Head of caudate nucleus (tissue), 42 donors: ENCODE measurements at regions not wholly inside any gene's neighbourhood (a gene's known extent, or its start where the extent isn't known, plus 50 kb on each side); places are given as distances from the start of the nearest gene placed in this dataset.

Source experiments
- DNase-seq, 42 donors: peaks; one replicate each; pipeline versions ENCODE4 v3.0.0 to v3.0.0-alpha.2; 2020 to 2021; ENCODE audit warnings: mixed read lengths in 7 of 42
- intact Hi-C: fragments of 100-400 bp; cut with DNase I; formaldehyde crosslinking; loops from one replicate; pipeline ENCODE4 v1.15.0; 2022

GRCh38 chr10:4566011-4566410, 260.0 kb upstream of the AKR1E2 start:
- intact Hi-C loops, result no loop called here
- DNase-seq, result no peak

- no peak for DNase-seq
- intact Hi-C loops, result no loop called here
Measured at GRCh38 chr10:4561296-4561695, 264.7 kb upstream of the AKR1E2 start.

GRCh38 chr10:4557469-4557868, 268.5 kb upstream of the AKR1E2 start:
- no peak for DNase-seq
- intact Hi-C loops, result no loop called here

- intact Hi-C loops, result no loop called here
- no peak for DNase-seq
Measured at GRCh38 chr10:4556527-4556926, 269.5 kb upstream of the AKR1E2 start.

- DNase-seq, result no peak
- intact Hi-C loops, result no loop called here
Measured at GRCh38 chr10:4555920-4556319, 270.1 kb upstream of the AKR1E2 start.

GRCh38 chr10:4549139-4549653, 276.8 kb upstream of the AKR1E2 start:
- DNase-seq, result no peak
- intact Hi-C loops, result no loop called here

- intact Hi-C loops, result no loop called here
- no peak for DNase-seq
Measured at GRCh38 chr10:4546931-4547330, 279.1 kb upstream of the AKR1E2 start.

- intact Hi-C loops, result no loop called here
- no peak for DNase-seq
Measured at GRCh38 chr10:4546500-4546899, 279.5 kb upstream of the AKR1E2 start.

- DNase-seq, result no peak
- intact Hi-C loops, result no loop called here
Measured at GRCh38 chr10:4545062-4545461, 280.9 kb upstream of the AKR1E2 start.

GRCh38 chr10:4543938-4544533, 282.0 kb upstream of the AKR1E2 start:
- no peak for DNase-seq
- intact Hi-C loops, result no loop called here

GRCh38 chr10:4541292-4541691, 284.7 kb upstream of the AKR1E2 start:
- no peak for DNase-seq
- intact Hi-C loops, result no loop called here

GRCh38 chr10:4538016-4538415, 288.0 kb upstream of the AKR1E2 start:
- intact Hi-C loops, result no loop called here

GRCh38 chr10:4535521-4535920, 290.5 kb upstream of the AKR1E2 start:
- intact Hi-C loops, result no loop called here
- no peak for DNase-seq

More at GRCh38 chr10:4538016-4538415, 288.0 kb upstream of the AKR1E2 start:
- no peak for DNase-seq

GRCh38 chr10:4533621-4534020, 292.4 kb upstream of the AKR1E2 start:
- intact Hi-C loops, result no loop called here
- no peak for DNase-seq

GRCh38 chr10:4532976-4533375, 293.0 kb upstream of the AKR1E2 start:
- no peak for DNase-seq
- intact Hi-C loops, result no loop called here

- no peak for DNase-seq
- intact Hi-C loops, result no loop called here
Measured at GRCh38 chr10:4532467-4532866, 293.5 kb upstream of the AKR1E2 start.

GRCh38 chr10:4532011-4532410, 294.0 kb upstream of the AKR1E2 start:
- no peak for DNase-seq
- intact Hi-C loops, result no loop called here

GRCh38 chr10:4529266-4529665, 296.7 kb upstream of the AKR1E2 start:
- no peak for DNase-seq
- intact Hi-C loops, result no loop called here

GRCh38 chr10:4527281-4527970, 298.6 kb upstream of the AKR1E2 start:
- DNase-seq, result no peak
- intact Hi-C loops, result no loop called here

- no peak for DNase-seq
- intact Hi-C loops, result no loop called here
Measured at GRCh38 chr10:4526311-4526731, 299.7 kb upstream of the AKR1E2 start.

- DNase-seq, result no peak
- intact Hi-C loops, result no loop called here
Measured at GRCh38 chr10:4525103-4525502, 300.9 kb upstream of the AKR1E2 start.
